DMS153 treated with DMSO at 0.1 percent for 48 hours (cell line): ENCODE measurements at regions not wholly inside any gene's neighbourhood (a gene's known extent, or its start where the extent isn't known, plus 50 kb on each side); places are given as distances from the start of the nearest gene placed in this dataset.

ENCODE experiments used
- DNase-seq: peaks from one replicate; lab custom pipeline; 2025; ENCODE audit not compliant: unreplicated experiment; lab: John Stamatoyannopoulos, UW

DNA sequence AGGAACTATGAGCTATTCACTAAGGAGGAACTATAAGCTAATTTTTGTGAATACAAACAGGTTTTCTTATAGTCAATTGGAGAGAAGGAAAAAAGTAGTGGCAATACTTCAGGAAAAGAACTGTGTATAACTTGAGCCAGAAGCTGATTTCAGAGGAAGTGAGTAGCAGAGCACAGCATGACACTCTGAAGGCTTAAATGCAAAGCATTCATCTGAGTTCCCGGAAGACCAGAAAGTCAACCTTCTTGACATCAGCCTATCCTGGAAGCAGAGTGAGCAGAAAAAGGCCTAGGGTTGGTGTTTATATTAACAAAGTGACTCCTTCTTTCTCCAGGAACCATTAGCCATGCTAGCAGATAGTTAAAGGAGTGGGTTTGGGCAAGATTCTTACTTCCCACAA lies 545.2 kb downstream of the MRPL39 start:
- no peak for DNase-seq

DNA sequence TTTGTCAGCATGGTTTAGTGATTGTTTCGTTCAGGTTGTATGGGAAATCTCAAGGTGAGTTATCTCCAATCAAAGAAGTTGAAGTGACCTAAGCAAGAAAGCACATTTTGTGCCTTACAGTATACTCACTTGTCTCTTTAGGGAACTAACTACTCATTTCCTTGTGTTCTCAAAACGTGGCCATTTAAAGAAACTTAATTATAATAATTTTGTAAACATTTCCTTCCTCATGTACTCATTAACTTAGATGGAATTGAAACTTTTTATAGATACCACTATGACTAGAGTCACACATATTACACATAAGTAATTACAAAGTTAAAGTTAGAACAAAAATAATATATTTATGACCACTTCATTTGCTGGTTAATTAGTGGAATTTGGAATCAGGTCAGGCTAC lies 552.6 kb downstream of the MRPL39 start:
- DNase-seq: no peak

- no peak for DNase-seq
Measured at GRCh38 chr21:25039461-25040380, 567.6 kb downstream of the MRPL39 start.

DNA sequence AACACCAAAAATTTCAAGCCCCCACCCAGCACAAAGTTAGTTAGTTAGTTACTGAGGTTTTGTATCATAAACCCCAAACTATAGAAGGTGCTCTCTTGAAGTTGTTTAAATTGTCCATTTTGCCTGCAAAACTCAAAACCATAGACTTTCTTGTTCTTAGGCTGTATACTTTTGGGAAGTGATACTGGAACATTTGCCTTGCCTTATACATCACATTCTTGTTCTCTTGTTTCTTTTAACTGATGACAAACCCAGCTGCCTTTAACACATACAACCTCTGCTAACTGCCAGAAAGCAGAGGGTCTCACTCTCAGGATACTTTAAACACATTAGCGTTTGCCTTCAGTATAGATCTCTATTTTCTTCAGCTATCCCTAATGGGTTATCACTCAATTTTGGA lies 570.5 kb downstream of the MRPL39 start:
- DNase-seq: no peak

DNA sequence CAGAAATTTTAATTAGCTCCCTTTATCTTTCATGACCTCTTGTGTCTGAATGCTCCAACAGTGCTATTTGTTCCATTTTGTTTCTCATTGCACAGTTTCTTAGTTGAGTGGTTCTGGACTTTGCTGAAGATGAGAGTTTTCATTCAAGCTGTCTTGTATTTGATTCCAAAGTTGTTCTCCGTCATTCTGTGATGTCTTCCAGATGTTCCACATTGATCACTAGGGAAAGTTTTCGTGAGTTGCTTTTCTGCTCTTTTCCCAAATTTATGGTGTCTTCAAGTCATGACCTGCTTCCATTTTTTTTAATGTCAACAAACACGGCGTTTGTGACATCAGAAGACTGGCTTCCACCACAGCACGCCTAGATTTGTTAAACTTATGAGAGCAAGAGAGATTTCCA lies 575.5 kb downstream of the MRPL39 start:
- DNase-seq: no peak

GRCh38 chr21:25029580-25029979 lies 577.7 kb downstream of the MRPL39 start:
- DNase-seq: no peak

DNA sequence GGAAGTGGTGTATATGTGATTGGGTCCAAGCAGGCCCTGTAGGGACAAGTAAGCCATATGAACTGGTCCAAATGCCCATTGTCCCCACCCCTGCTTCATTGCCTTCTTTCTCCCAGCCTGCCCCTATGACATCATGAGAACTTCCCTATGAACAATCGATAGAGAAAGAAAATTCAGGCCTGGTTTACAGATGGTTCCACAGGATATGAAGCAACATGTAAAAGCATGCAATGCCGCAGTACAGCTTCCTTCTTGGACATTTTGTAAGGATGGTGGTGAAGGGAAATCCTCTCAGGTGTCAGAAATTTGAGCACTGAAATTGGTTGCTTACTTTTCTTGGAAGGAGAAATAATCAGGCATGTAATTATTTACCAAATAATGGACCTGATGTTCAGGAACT lies 581.7 kb downstream of the MRPL39 start:
- no peak for DNase-seq

DNA sequence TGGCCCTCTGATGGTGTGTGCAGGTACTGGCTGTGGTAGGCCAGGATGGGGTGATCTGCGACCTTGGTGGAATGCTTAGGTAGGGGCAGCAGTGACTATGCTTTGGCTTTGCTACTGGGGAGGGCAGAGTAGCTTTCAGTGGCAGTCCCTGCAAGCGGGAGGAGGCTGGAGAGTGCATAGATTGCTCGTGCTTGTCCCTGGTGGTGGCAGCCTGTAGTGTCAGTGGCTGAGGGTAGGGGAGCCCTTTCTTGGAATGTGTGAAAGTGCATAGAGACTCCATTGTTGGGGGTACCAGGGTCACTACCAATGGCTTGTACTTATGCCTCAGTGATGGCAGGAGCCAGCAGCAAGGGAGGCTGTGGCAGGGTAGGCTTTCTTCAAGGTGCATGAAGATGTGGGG lies 582.6 kb downstream of the MRPL39 start:
- no peak for DNase-seq

DNA sequence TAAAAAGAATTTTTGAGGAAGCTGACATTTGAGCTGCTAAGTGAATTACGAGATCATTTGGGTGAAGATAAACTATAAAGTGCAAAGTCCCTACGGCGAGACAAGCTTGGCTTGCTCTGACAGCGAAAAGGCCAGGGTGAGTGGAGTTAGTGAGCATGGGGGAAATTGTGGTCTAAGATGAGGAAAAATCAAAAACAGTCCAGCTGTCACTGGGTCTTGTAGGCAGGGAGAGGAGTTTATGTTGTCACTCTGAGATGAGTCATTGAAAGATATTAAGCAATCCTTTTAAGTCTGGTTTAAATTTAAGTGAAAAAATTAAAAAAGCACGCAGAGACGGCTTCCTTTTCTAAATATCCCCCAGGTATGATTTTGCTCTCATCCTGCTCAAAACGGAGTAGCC lies 601.9 kb downstream of the MRPL39 start:
- no peak for DNase-seq

DNA sequence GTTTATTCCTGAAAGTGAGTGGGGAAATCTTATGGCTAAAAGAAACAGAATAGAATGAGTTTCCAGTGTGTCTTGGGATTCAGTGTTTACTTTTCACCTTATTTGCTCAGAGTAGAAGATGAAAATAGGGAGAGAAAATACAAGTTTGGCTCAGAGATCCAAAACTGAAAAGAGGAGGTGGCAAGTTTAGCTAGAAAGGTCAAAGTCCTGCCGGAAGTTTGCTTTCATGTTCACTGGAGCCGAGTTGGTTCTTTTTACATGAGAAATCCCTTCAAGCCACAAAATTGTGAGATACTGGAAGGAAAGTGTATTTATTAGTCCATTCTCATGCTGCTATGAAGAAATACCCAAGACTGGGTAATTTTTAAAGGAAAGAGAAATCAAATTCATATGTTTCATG lies 604.6 kb downstream of the MRPL39 start:
- DNase-seq: no peak

DNA sequence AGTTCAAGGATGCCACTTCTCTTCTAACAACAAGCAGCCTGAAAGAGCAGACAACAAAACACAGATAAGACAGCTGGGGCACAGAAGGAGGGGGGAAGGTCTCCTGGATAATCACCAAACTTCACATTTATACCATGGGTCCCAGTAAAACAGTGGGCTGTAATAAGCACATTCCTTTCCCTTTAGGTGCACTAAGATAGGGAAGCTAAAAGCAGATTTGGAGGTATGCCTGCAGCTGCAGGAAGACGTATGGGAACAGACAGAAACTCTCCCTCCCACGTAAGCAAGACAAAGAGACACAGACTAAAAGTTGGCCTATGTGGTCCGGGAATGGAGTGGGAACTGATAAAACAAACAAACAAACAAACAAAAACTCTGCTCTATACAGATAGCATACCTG lies 612.1 kb downstream of the MRPL39 start:
- DNase-seq: no peak

GRCh38 chr21:24994717-24995116 lies 612.6 kb downstream of the MRPL39 start:
- no peak for DNase-seq

- no peak for DNase-seq
Measured at GRCh38 chr21:24989516-24989915, 617.8 kb downstream of the MRPL39 start.

- no peak for DNase-seq
Measured at GRCh38 chr21:24988941-24989340, 618.3 kb downstream of the MRPL39 start.

GRCh38 chr21:24976238-24976637 lies 631.0 kb downstream of the MRPL39 start:
- DNase-seq: no peak

GRCh38 chr21:24969068-24969467 lies 638.2 kb downstream of the MRPL39 start:
- DNase-seq: no peak

DNA sequence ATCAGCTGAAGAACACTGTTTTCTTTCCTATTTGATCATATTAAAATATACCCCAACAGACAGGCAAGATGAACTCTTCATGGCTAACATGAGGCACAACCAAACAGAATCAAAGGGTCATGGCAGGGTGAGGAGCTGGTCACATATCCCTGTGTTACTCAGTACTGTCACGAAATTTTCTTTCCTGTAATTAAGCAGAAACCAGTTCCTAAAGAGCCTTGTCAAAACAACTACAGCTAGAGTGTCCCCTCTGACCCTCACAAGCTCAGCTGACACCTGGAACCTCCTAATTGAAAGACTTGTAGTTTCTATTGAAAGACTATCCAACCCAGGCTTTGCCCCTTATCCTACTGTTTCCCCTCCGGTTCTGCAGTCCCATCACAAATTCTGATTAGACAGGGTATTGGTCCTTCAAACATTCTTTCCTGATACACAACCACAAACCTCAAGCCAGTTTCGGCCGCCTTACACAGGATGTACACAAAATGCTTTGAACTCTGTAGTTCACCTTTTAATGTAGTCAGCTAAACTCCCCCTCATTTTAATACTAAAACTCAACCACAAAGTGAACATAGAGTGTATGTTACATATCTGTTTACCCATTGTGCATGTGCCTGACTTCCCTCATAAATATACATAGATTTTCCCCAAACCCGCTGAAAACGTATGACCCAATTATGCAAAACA lies 651.9 kb downstream of the MRPL39 start:
- no peak for DNase-seq

DNA sequence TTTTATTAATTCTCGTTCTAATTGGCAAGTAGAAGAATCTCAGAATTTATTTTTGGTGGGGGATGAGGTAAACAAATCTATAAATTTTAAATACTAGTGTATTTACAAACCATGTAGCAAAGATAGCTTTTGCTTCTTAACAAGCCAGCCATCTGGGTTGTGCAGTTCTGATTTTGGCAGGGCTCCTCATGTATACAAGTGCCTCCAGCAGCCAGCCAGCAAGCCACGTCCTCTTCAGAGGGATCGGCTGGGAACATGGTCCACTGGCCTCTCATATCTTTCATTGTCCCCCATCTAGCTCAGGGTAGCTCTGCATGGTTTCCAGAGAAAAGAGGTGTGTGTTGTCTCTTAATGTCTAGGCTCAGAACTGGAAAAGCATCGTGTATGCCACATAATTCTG lies 659.1 kb downstream of the MRPL39 start:
- DNase-seq: no peak

- DNase-seq: no peak
Measured at GRCh38 chr21:24945910-24946309, 661.4 kb downstream of the MRPL39 start.

GRCh38 chr21:24941316-24942185 lies 665.7 kb downstream of the MRPL39 start:
- no peak for DNase-seq

DNA sequence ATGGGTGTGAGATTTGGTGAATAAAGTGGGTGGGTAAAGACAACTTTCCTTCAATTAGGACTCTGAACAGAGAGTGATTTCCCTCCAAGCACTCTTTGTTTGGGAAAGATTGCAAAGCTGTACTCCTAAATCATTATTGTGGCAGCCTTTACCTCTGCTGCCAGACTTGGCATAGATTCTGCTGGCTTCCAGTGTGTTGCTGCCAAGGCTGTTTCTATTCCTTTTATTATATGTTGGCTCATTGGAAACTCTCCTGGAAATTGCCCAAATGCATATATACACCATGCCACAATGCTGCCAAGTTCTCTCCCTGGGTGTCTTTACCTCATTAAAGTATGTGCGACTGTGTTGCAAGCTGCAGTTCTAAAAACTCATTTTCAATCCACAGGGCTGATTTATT lies 668.0 kb downstream of the MRPL39 start:
- no peak for DNase-seq

DNA sequence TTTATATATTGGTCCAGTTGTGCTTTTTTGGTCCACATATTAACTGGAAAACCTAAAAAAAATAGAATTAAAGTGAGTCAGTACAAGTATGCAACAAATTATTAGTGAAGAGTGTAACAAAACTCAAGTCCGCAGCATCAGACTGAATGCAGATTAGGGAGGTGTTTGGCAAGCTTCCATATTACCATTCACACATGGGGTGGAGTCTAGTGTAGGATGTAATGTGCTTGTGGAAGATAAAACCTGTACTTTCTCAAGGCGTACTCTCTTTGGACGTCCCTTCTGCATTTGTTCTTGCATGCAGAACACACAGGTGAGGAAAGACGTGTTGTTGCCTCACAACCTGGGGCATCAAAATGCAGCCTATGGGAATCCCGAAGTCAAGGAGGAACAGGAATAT lies 668.7 kb downstream of the MRPL39 start:
- no peak for DNase-seq
